ENCODE measurements at regions not wholly inside any gene's neighbourhood (a gene's known extent, or its start where the extent isn't known, plus 50 kb on each side); places are given as distances from the start of the nearest gene placed in this dataset.
A peak's percentile ranks its signal among the peaks of the same experiment; 100 is the strongest.

GRCh38 chr2:67844024-67844540 is 218.7 kb downstream of the C1D start:
- intact Hi-C loops (cut with micrococcal nuclease): loop anchor here in 1 of 2 donors (10.0 kb wide), 1 partner anchor 1409 kb away; the partner anchor contains the start of gene MEIS1

GRCh38 chr2:67845621-67846369 is 217.0 kb downstream of the C1D start:
- intact Hi-C loops (cut with micrococcal nuclease): loop anchor here (5.0 to 10.0 kb wide), 2 partner anchors 1411 to 1418 kb away; partner anchors contain the start of gene MEIS1 (in 1 of the 2)
- TF ChIP-seq CTCF (IDR thresholded peaks at IDR 0.05): no peak

More at GRCh38 chr2:67844024-67844540, 218.7 kb downstream of the C1D start:
- no peak for TF ChIP-seq CTCF (IDR thresholded peaks at IDR 0.05)
- H2AFZ ChIP-seq (ENCODE audit: insufficient read depth, low read depth, low read length, poor library complexity, severe bottlenecking): no peak overlapping the region
- no peaks in the 10 kb centered on the region for H4K20me1 ChIP-seq (ENCODE audit: insufficient read depth, low read length)
- no peak overlapping the region for H3K4me3 ChIP-seq (replicated peaks in 1 of 3; ENCODE audit: low read depth in 2 of 3, low read length in 3 of 3)
- H3K9me3 ChIP-seq (replicated peaks in 1 of 2; ENCODE audit: control insufficient read depth in 1 of 2, insufficient read depth in 1 of 2, low read length in 2 of 2): no peaks in the 10 kb centered on the region
- H3K36me3 Mint-ChIP-seq: no peaks in the 10 kb centered on the region
- no peak overlapping the region for H3K4me2 ChIP-seq (replicated peaks; ENCODE audit: extremely low read depth, low read length, poor library complexity, severe bottlenecking)
- no peak overlapping the region for H3K27ac ChIP-seq (ENCODE audit: low read depth in 1 of 2, low read length in 2 of 2)
- H3K27me3 Mint-ChIP-seq (ENCODE audit: low read depth in 3 of 3): peaks cover 2 to 17% (median 7%) of the 10 kb centered on the region in 3 donors
- H3K4me3 Mint-ChIP-seq: no peak overlapping the region
- peak overlapping the region in 1 of 7 donors; percentile 40 for H3K27ac Mint-ChIP-seq
- 71% methylated on average over 1 of the region's 1 CpG for WGBS (ENCODE audit: insufficient coverage)
- H3K4me1 ChIP-seq (ENCODE audit: control insufficient read depth in 1 of 2, insufficient read depth in 2 of 2, low read length in 2 of 2): no peaks in the 10 kb centered on the region
- no peak overlapping the region for H3K9ac ChIP-seq (ENCODE audit: insufficient read depth, low read length, poor library complexity, severe bottlenecking)
- no peaks in the 10 kb centered on the region for H3K9me3 Mint-ChIP-seq
- DNase-seq: no peak
- no peaks in the 10 kb centered on the region for H3K79me2 ChIP-seq (ENCODE audit: insufficient read depth, low read length)
- H3K36me3 ChIP-seq (replicated peaks in 1 of 2; ENCODE audit: control insufficient read depth in 1 of 2, insufficient read depth in 2 of 2, low read length in 2 of 2): no peaks in the 10 kb centered on the region
- peaks cover 0 to 7% of the 10 kb centered on the region in 2 donors for H3K27me3 ChIP-seq (ENCODE audit: control insufficient read depth in 2 of 2, insufficient read depth in 2 of 2, low read length in 2 of 2)
- peaks cover 2% of the 10 kb centered on the region for H3K4me1 Mint-ChIP-seq

More at GRCh38 chr2:67845621-67846369, 217.0 kb downstream of the C1D start:
- Mint-ChIP-seq H3K27me3 (ENCODE audit: low read depth in 3 of 3) (peaks cover 2 to 17% (median 7%) of the 10 kb centered on the region in 3 donors), H3K4me3 (no peak overlapping the region), H3K4me1 (peaks cover 2% of the 10 kb centered on the region), H3K36me3 (no peaks in the 10 kb centered on the region), H3K9me3 (no peaks in the 10 kb centered on the region), H3K27ac (no peak overlapping the region)
- no peaks in the 10 kb centered on the region for H3K36me3 ChIP-seq (replicated peaks in 1 of 2; ENCODE audit: control insufficient read depth in 1 of 2, insufficient read depth in 2 of 2, low read length in 2 of 2)
- peaks cover 0 to 7% of the 10 kb centered on the region in 2 donors for H3K27me3 ChIP-seq (ENCODE audit: control insufficient read depth in 2 of 2, insufficient read depth in 2 of 2, low read length in 2 of 2)
- no peaks in the 10 kb centered on the region for H4K20me1 ChIP-seq (ENCODE audit: insufficient read depth, low read length)
- H2AFZ ChIP-seq (ENCODE audit: insufficient read depth, low read depth, low read length, poor library complexity, severe bottlenecking): no peak overlapping the region
- WGBS (ENCODE audit: insufficient coverage): 50% methylated on average over 1 of the region's 8 CpGs
- H3K4me2 ChIP-seq (replicated peaks; ENCODE audit: extremely low read depth, low read length, poor library complexity, severe bottlenecking): no peak overlapping the region
- H3K9ac ChIP-seq (ENCODE audit: insufficient read depth, low read length, poor library complexity, severe bottlenecking): no peak overlapping the region
- DNase-seq: no peak
- H3K9me3 ChIP-seq (replicated peaks in 1 of 2; ENCODE audit: control insufficient read depth in 1 of 2, insufficient read depth in 1 of 2, low read length in 2 of 2): no peaks in the 10 kb centered on the region
- no peak overlapping the region for H3K4me3 ChIP-seq (replicated peaks in 1 of 3; ENCODE audit: low read depth in 2 of 3, low read length in 3 of 3)
- no peaks in the 10 kb centered on the region for H3K4me1 ChIP-seq (ENCODE audit: control insufficient read depth in 1 of 2, insufficient read depth in 2 of 2, low read length in 2 of 2)
- no peak overlapping the region for H3K27ac ChIP-seq (ENCODE audit: low read depth in 1 of 2, low read length in 2 of 2)
- H3K79me2 ChIP-seq (ENCODE audit: insufficient read depth, low read length): no peaks in the 10 kb centered on the region
